PC-9 (cell line): ENCODE measurements at regions not wholly inside any gene's neighbourhood (a gene's known extent, or its start where the extent isn't known, plus 50 kb on each side); places are given as distances from the start of the nearest gene placed in this dataset.

Source experiments
- BruUV-seq: library from RNA; stranded (reverse); fragments of 400-500 nt; replicated peaks from 2 replicates; lab custom pipeline; 2021; lab: Mats Ljungman, UMichigan
- CTCF ChIA-PET: fragments of 300-600 bp; sonication (Branson Sonifier 250); formaldehyde crosslinking; loops from one replicate; lab custom pipeline; 2022; ENCODE audit warnings: antibody characterized with exemption; lab: Charles Lee
- POLR2A ChIA-PET: fragments of 300-600 bp; sonication (Branson Sonifier 250); formaldehyde crosslinking; loops from one replicate; lab custom pipeline; 2022; ENCODE audit warnings: antibody characterized with exemption; ENCODE audit not compliant: unreplicated experiment; lab: Charles Lee
- DNase-seq, 2 experiments: peaks; one replicate each; pipeline versions ENCODE4 v3.0.0 to v3.0.0-alpha.2; 2015 to 2022; ENCODE audit warnings: mixed read lengths in 1 of 2
- H2AFZ ChIP-seq: fragments of 200-600 bp; sonication (generic); 2 replicates; pipeline ENCODE4 v1.8.1; 2017; ENCODE audit warnings: antibody characterized with exemption
- H3F3A ChIP-seq: fragments of 200-600 bp; sonication (generic); 2 replicates; pipeline ENCODE4 v1.8.1; 2017; ENCODE audit warnings: antibody characterized with exemption, mild to moderate bottlenecking, low read depth; ENCODE audit not compliant: insufficient read depth
- H3K27ac ChIP-seq: fragments of 200-600 bp; sonication (generic); 2 replicates; pipeline ENCODE4 v1.6.1; 2016; ENCODE audit warnings: mixed run types
- H3K27me3 ChIP-seq: fragments of 200-600 bp; sonication (generic); 2 replicates; pipeline ENCODE4 v1.6.1; 2016; ENCODE audit warnings: low read depth, mixed run types; ENCODE audit not compliant: insufficient read depth
- H3K36me3 ChIP-seq: fragments of 200-600 bp; sonication (generic); 2 replicates; pipeline ENCODE4 v1.6.1; 2016; ENCODE audit warnings: low read depth, mixed run types
- H3K4me1 ChIP-seq: fragments of 200-600 bp; sonication (generic); replicated peaks from 2 replicates; pipeline ENCODE4 v1.6.1; 2016; ENCODE audit warnings: mixed run types; ENCODE audit not compliant: insufficient read depth
- H3K4me2 ChIP-seq: fragments of 200-600 bp; sonication (generic); 2 replicates; pipeline ENCODE4 v1.6.1; 2017; ENCODE audit warnings: mixed run types
- H3K4me3 ChIP-seq: fragments of 200-600 bp; sonication (generic); 2 replicates; pipeline ENCODE4 v1.6.1; 2016; ENCODE audit warnings: mixed run types
- H3K79me2 ChIP-seq: fragments of 200-600 bp; sonication (generic); 2 replicates; pipeline ENCODE4 v1.6.1; 2017; ENCODE audit warnings: low read depth, mixed run types
- H3K9me2 ChIP-seq: fragments of 200-600 bp; sonication (generic); 2 replicates; pipeline ENCODE4 v1.8.1; 2017; ENCODE audit warnings: mild to moderate bottlenecking; ENCODE audit not compliant: insufficient read depth
- H3K9me3 ChIP-seq: fragments of 200-600 bp; sonication (generic); 2 replicates; pipeline ENCODE4 v1.8.1; 2016; ENCODE audit warnings: low read depth; ENCODE audit not compliant: insufficient read depth
- H4K20me1 ChIP-seq: fragments of 200-600 bp; sonication (generic); 2 replicates; pipeline ENCODE4 v1.8.1; 2017; ENCODE audit not compliant: insufficient read depth
- EZH2 ChIP-seq: fragments of 200-600 bp; sonication (generic); IDR thresholded peaks from 2 replicates; pipeline ENCODE4 v1.8.0; 2017; ENCODE audit warnings: antibody characterized with exemption, low read depth
- intact Hi-C: fragments of 100-400 bp; cut with micrococcal nuclease; formaldehyde crosslinking; loops from one replicate; pipeline ENCODE4 v1.10.0; 2022; ENCODE audit not compliant: unreplicated experiment
- TF ChIP-seq, protein P1 (sequence below): fragments of 200-600 bp; sonication (generic); conservative IDR thresholded peaks from 2 replicates; pipeline ENCODE4 v1.6.1; 2017; ENCODE audit warnings: mixed run types, antibody characterized with exemption, mild to moderate bottlenecking, moderate library complexity

DNA sequence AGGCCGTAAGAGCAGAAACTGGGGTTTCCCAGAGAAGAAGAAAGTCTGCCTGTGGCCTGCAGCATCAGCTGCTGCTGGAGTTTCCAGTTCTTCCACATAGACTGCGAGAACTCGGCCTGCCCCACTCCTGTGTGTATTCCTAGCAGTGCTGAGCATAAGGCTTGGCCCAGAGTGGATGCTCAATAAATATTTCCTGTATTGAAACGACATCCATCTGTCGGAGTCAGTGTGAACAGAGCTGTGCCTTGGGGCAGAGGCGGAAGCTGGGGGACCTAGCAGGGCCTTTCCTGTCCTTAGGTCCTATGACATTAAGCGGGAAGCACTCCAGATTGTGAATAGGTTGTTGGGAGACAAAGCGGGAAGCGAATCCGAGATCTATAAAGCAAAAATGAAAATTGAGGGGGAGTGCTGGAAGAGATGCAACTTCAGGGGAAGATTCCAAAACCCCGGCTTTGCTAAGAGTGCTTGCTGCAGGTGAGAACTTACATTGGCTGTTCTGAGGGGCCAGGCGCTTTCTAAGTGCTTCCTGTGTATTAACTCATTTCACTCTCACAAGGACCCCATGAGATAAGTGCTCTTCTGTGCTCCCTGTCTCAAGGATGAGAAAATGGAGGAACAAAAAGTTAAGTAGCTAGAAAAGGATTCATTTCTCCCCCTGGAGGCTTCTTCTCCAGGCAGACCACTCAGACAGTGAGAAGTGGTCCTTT lies 76.1 kb upstream of the CXCL14 start:
- BruUV-seq = no TSS peak
- intact Hi-C loops = no loop called here
- Histone ChIP-seq H3K27me3 (peaks cover 44% of the 10 kb centered on the region), H4K20me1 (no peaks in the 10 kb centered on the region), H3F3A (no peaks in the 10 kb centered on the region), H3K27ac (no peak overlapping the region), H2AFZ (no peak overlapping the region), H3K4me2 (no peak overlapping the region), H3K4me3 (no peak overlapping the region), H3K9me3 (no peaks in the 10 kb centered on the region), H3K79me2 (no peaks in the 10 kb centered on the region), H3K9me2 (no peaks in the 10 kb centered on the region), H3K36me3 (no peaks in the 10 kb centered on the region), H3K4me1 (no peaks in the 10 kb centered on the region)
- no peak for DNase-seq
- ChIA-PET POLR2A (no interaction called here), CTCF (no interaction called here)
- TF ChIP-seq, protein P1, sequence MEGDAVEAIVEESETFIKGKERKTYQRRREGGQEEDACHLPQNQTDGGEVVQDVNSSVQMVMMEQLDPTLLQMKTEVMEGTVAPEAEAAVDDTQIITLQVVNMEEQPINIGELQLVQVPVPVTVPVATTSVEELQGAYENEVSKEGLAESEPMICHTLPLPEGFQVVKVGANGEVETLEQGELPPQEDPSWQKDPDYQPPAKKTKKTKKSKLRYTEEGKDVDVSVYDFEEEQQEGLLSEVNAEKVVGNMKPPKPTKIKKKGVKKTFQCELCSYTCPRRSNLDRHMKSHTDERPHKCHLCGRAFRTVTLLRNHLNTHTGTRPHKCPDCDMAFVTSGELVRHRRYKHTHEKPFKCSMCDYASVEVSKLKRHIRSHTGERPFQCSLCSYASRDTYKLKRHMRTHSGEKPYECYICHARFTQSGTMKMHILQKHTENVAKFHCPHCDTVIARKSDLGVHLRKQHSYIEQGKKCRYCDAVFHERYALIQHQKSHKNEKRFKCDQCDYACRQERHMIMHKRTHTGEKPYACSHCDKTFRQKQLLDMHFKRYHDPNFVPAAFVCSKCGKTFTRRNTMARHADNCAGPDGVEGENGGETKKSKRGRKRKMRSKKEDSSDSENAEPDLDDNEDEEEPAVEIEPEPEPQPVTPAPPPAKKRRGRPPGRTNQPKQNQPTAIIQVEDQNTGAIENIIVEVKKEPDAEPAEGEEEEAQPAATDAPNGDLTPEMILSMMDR = no peak
- no peak for TF ChIP-seq EZH2

GRCh38 chr5:135651156-135651555 lies 72.4 kb upstream of the CXCL14 start:
- no peak overlapping the region for H3K4me3 ChIP-seq
- H3F3A ChIP-seq = no peaks in the 10 kb centered on the region
- H3K9me3 ChIP-seq = no peaks in the 10 kb centered on the region
- CTCF ChIA-PET = no interaction called here
- TF ChIP-seq, protein P1 = no peak
- no peak for TF ChIP-seq EZH2
- no peaks in the 10 kb centered on the region for H3K36me3 ChIP-seq
- no peaks in the 10 kb centered on the region for H3K79me2 ChIP-seq
- peaks cover 56% of the 10 kb centered on the region for H3K27me3 ChIP-seq
- no TSS peak for BruUV-seq
- H3K4me2 ChIP-seq = no peak overlapping the region
- H3K9me2 ChIP-seq = no peaks in the 10 kb centered on the region
- POLR2A ChIA-PET = no interaction called here
- no peak for DNase-seq
- H2AFZ ChIP-seq = no peak overlapping the region
- H3K4me1 ChIP-seq = no peaks in the 10 kb centered on the region
- no peak overlapping the region for H3K27ac ChIP-seq
- no peaks in the 10 kb centered on the region for H4K20me1 ChIP-seq
- intact Hi-C loops = no loop called here

DNA sequence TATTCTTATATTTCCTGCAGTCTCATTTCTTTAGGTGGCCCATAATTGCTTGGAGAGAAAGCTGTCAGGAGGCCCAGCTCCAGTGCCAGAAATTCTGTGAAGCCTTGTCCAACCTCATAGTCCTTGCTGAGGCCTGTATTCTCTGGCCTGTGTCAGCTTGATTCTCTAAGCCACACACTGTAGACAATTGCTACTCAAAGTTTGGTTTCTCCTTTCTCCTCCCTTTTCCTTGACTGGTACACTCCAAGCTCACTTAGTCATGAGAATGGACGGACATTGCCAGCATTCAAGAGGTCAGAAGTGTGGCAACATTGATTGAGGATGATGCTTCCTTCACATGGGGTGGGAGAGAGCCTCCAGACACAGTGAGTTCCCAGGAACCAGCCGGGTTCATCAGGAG lies 71.3 kb upstream of the CXCL14 start:
- no peak for DNase-seq

More for the DNA sequence above, 71.3 kb upstream of the CXCL14 start:
- BruUV-seq = no TSS peak
- CTCF ChIA-PET = no interaction called here
- no peaks in the 10 kb centered on the region for H3F3A ChIP-seq
- H3K36me3 ChIP-seq = no peaks in the 10 kb centered on the region
- POLR2A ChIA-PET = interaction anchor here (1.0 kb wide), 1 partner anchor 172 kb away, joined by 4 read pairs; no protein-coding TSS in a partner anchor
- H3K9me3 ChIP-seq = no peaks in the 10 kb centered on the region
- no peak for TF ChIP-seq EZH2
- TF ChIP-seq, protein P1 = no peak
- H3K9me2 ChIP-seq = no peaks in the 10 kb centered on the region
- no peak overlapping the region for H3K4me2 ChIP-seq
- no peaks in the 10 kb centered on the region for H3K79me2 ChIP-seq
- intact Hi-C loops = no loop called here
- no peak overlapping the region for H3K4me3 ChIP-seq
- H3K4me1 ChIP-seq = no peaks in the 10 kb centered on the region
- H2AFZ ChIP-seq = no peak overlapping the region
- H4K20me1 ChIP-seq = no peaks in the 10 kb centered on the region
- H3K27me3 ChIP-seq = peaks cover 57% of the 10 kb centered on the region
- H3K27ac ChIP-seq = no peak overlapping the region
